Prostate gland (tissue), 2 donors: ENCODE measurements at regions not wholly inside any gene's neighbourhood (a gene's known extent, or its start where the extent isn't known, plus 50 kb on each side); places are given as distances from the start of the nearest gene placed in this dataset.

ENCODE experiments used
- DNase-seq: peaks from one replicate; pipeline ENCODE4 v3.0.0-alpha.2; 2019; ENCODE audit warnings: low spot score
- H3K27ac ChIP-seq, 2 donors: fragments of 200-600 bp; sonication (generic); 2 replicates each; pipeline ENCODE4 v1.5.1; 2017 to 2019
- H3K27me3 ChIP-seq: fragments of 200-600 bp; sonication (generic); replicated peaks from 2 replicates; pipeline ENCODE4 v1.5.1; 2019; ENCODE audit not compliant: insufficient read depth
- H3K36me3 ChIP-seq, 2 donors: fragments of 200-600 bp; sonication (generic); 1 replicate in 1 of 2; 2 replicates in 1 of 2; pipeline versions ENCODE4 v1.5.1 to v1.8.1; 2017 to 2019
- H3K4me1 ChIP-seq: fragments of 200-600 bp; sonication (generic); replicated peaks from 2 replicates; pipeline ENCODE4 v1.5.1; 2019
- H3K4me3 ChIP-seq, 2 donors: fragments of 200-600 bp; sonication (generic); 2 replicates each; pipeline ENCODE4 v1.5.1; 2017 to 2019
- H3K9me3 ChIP-seq: fragments of 200-600 bp; sonication (generic); 2 replicates; pipeline ENCODE4 v1.5.1; 2017
- CTCF ChIP-seq, 4 experiments: fragments of 200-600 bp in 2 of 4; fragments of 450-650 bp in 2 of 4; sonication (generic) in 2 of 4; IDR thresholded peaks; 1 replicate in 3 of 4; 2 replicates in 1 of 4; pipeline ENCODE4 v1.5.1; 2016 to 2019; ENCODE audit warnings: antibody characterized with exemption in 4 of 4, mild to moderate bottlenecking in 2 of 4, moderate library complexity in 2 of 4
- POLR2A ChIP-seq: fragments of 450-650 bp; IDR thresholded peaks from one replicate; pipeline ENCODE4 v1.6.1; 2016; ENCODE audit warnings: antibody characterized with exemption, mild to moderate bottlenecking
- POLR2AphosphoS5 ChIP-seq: sonication (generic); formaldehyde crosslinking; IDR thresholded peaks from one replicate; pipeline ENCODE4 v1.6.1; 2017; ENCODE audit warnings: antibody characterized with exemption
- WGBS: methylation state at CpG from one replicate; pipeline ENCODE4 v1.1.5; 2018; 5-methylcytosine and 5-hydroxymethylcytosine counted together
- intact Hi-C: fragments of 100-400 bp; cut with DNase I; formaldehyde crosslinking; loops from one replicate; pipeline ENCODE4 v1.14.2; 2022

GRCh38 chr18:47725656-47726055 is 204.8 kb downstream of the SMAD2 start:
- Histone ChIP-seq H3K36me3 (no peaks in the 10 kb centered on the region), H3K9me3 (no peaks in the 10 kb centered on the region), H3K27me3 (no peaks in the 10 kb centered on the region), H3K4me3 (no peak overlapping the region), H3K4me1 (no peaks in the 10 kb centered on the region), H3K27ac (no peak overlapping the region)
- intact Hi-C loops = no loop called here
- DNase-seq = no peak
- 96% methylated on average over 3 of the region's 3 CpGs for WGBS
- no peak for TF ChIP-seq CTCF (IDR thresholded peaks at IDR 0.05)
- no peak for TF ChIP-seq POLR2AphosphoS5
- TF ChIP-seq POLR2A = no peak

GRCh38 chr18:47724186-47724975 is 206.1 kb downstream of the SMAD2 start:
- no peaks in the 10 kb centered on the region for H3K4me1 ChIP-seq
- H3K4me3 ChIP-seq = no peak overlapping the region
- TF ChIP-seq CTCF (IDR thresholded peaks at IDR 0.05) = no peak
- no peak for TF ChIP-seq POLR2A
- no peak for TF ChIP-seq POLR2AphosphoS5
- whole genome bisulfite sequencing = 34% methylated on average over 8 of the region's 9 CpGs
- H3K27me3 ChIP-seq = no peaks in the 10 kb centered on the region
- intact Hi-C loops = no loop called here
- H3K9me3 ChIP-seq = no peaks in the 10 kb centered on the region
- no peak for DNase-seq
- H3K27ac ChIP-seq = no peak overlapping the region
- no peaks in the 10 kb centered on the region for H3K36me3 ChIP-seq

GRCh38 chr18:47721876-47722275 is 208.6 kb downstream of the SMAD2 start:
- H3K36me3 ChIP-seq = no peaks in the 10 kb centered on the region
- no peaks in the 10 kb centered on the region for H3K27me3 ChIP-seq
- no peak for TF ChIP-seq POLR2AphosphoS5
- TF ChIP-seq CTCF (IDR thresholded peaks at IDR 0.05) = no peak
- no peak for TF ChIP-seq POLR2A
- no peaks in the 10 kb centered on the region for H3K9me3 ChIP-seq
- intact Hi-C loops = no loop called here
- WGBS = 83% methylated on average over 16 of the region's 16 CpGs
- no peak overlapping the region for H3K27ac ChIP-seq
- no peak overlapping the region for H3K4me3 ChIP-seq
- H3K4me1 ChIP-seq = no peaks in the 10 kb centered on the region
- no peak for DNase-seq

- Histone ChIP-seq H3K9me3 (no peaks in the 10 kb centered on the region), H3K27me3 (no peaks in the 10 kb centered on the region), H3K4me1 (no peaks in the 10 kb centered on the region), H3K4me3 (no peak overlapping the region), H3K27ac (no peak overlapping the region), H3K36me3 (no peaks in the 10 kb centered on the region)
- no peak for DNase-seq
- TF ChIP-seq POLR2AphosphoS5 = no peak
- TF ChIP-seq CTCF (IDR thresholded peaks at IDR 0.05) = no peak
- TF ChIP-seq POLR2A = no peak
- 89% methylated on average over 3 of the region's 3 CpGs for WGBS
- intact Hi-C loops = no loop called here
Observed at GRCh38 chr18:47720741-47721140, 209.7 kb downstream of the SMAD2 start.

GRCh38 chr18:47719096-47719780 is 211.2 kb downstream of the SMAD2 start:
- Histone ChIP-seq H3K9me3 (no peaks in the 10 kb centered on the region), H3K4me1 (no peaks in the 10 kb centered on the region), H3K4me3 (no peak overlapping the region), H3K27ac (no peak overlapping the region), H3K36me3 (no peaks in the 10 kb centered on the region), H3K27me3 (no peaks in the 10 kb centered on the region)
- no peak for DNase-seq
- TF ChIP-seq CTCF (IDR thresholded peaks at IDR 0.05) (no peak), POLR2A (no peak), POLR2AphosphoS5 (no peak)
- 83% methylated on average over 7 of the region's 7 CpGs for WGBS
- intact Hi-C loops = no loop called here
